ENCODE measurements at regions not wholly inside any gene's neighbourhood (a gene's known extent, or its start where the extent isn't known, plus 50 kb on each side); places are given as distances from the start of the nearest gene placed in this dataset.
"Not testable (repeated sequence)": the region's sequence is repeated elsewhere in the genome, so short reads cannot be mapped to it uniquely, and the experiment has no call there.

DNA sequence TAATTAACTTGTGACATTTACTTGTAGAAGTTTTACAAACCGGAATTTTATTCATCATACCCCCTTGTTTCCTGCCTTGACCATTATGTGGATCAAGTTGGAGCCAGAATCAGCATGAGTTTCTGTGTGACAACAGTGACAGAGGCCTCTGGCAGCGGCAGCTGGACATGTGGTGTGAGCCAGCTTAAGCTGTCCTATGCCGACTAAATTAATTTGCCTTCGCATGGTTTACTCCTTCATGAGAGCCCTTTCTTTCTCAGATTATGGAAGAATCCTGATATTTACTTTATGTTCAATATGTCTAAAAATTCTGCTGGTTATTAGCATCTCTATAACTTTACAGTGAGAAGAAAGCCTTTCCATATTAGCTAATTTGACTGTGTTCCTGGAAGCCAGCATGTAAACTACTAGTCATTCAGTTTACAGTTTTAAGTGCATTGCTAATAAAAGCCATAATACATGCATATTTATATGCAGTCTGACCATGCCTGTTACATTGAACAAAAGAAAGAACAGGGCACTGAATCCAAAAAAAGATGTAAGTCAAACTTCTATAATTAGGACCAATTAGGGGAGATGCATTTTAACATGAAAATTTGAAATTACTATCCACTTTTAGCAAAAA is 495.8 kb upstream of the ACVR2A start:
- DNase-seq = no peak

DNA sequence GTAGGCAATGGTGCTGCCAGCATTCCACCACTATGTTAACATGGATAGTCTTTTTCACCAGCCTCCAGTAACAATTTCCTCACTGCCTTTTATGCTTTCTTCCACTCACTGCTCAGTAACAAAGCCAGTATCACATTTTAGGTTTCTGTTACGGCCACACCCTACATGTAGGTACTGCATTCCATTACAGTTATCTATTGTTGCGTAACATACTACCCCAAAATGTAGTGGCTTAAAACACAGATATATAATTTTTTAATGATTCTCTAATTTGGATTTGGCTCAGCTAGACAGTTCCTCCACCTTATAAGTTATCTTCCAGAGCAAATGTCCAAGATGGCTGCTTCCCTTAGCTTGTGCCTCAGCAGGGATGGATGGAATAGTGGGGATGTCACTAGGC is 498.7 kb upstream of the ACVR2A start:
- no peak for DNase-seq

DNA sequence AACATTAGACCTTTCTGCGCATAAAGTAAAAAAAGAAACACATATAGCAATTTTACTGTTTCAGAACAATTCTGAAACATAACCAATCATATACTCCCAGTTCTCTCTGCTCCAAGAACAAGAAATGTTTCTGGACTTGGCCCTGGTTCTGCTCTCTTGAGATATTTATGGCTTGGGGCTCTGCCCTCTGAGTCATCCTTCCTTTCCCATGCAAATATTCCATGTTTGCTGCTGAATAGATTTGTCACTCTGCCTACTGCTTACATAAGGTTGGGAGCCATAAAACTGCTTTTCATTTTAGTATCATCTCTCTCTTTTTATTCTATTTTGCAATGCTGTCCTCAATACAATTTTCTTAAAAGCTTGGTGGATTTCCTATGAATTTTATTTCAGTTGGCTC is 499.6 kb upstream of the ACVR2A start:
- DNase-seq = no peak

DNA sequence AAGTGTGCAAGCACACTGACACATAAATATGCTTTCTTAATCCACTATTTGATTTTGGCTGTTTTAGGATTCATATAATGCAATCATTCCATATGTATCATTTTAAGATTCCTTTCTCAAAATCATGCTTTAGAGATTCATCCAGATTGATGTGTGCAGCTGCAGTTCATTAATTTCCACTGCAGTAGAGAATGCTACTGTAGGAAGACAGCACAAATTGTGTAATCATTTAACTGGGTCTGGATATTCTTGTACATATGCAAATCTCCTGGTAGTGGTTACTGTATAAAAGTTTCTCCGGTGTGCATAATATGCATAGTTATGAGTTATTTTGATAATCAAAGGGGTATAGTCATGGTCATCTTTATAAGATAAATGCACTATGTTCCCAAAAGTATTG is 502.5 kb upstream of the ACVR2A start:
- DNase-seq = no peak

DNA sequence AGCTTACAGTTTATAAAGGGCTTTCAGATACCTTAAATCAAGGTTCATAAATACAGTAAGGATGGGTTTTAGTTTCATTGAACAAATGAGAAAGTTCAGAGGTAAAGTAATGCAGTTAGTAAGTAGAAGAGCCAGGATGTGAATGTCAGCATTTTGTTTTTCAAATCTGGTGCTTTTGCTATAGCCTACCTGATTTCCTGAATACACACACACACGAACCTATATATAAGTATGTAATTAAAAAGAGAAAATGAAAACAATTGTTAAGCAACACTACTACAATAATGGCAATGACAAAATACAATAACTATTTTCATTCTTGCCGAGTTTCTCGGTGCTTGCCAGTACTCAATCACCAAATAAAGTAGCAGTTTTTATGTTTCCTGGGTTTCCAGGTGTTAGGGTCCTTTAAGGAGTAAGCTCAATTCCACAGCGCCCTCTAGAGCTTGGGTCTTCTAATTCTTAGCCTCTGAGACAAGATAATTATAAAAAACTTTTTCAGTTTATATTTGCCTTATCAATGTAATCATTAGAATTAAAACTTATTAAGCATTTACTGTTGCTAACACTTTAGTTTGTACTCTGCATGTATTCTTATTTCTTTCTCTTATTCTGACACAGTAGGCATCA is 512.9 kb upstream of the ACVR2A start:
- DNase-seq = peak; percentile 5

DNA sequence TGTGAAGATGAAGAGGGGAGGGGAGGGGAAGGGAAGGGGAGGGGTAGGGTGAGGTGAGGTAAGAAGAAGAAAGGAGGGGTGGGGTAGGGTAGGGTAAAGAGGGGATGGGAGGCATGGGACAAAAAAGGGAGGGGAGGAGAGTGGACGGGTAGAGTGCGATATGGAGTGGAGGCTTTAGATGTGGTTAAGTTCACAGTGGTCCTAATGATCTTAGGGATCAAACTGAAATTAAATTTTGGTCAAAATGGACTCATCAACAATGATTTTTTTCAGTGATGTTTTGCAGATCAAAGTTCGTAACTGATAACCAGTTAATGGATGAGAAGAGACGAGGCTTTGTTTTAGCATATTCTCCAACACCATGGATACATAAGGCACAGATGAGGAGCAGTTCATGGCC is 513.9 kb upstream of the ACVR2A start:
- no peak for DNase-seq

DNA sequence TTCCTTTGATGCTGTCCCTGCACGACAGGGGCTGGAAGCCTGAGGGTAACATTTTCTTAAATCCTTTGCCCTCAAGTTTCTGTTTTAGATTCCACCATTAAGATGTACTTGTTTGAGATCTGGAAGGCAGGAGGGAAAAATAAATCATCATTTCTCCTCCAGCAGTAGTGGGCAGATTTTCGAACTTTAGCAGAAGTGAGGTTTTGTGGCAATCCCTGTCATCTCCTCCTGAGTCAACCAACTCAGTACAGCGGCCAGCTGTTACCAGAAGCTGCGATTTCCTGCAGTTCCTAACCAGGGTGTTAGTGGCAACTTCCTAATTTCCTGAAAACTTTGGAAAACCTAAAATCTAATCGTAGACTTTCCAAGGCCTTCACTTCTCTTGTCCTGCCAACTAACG is 517.2 kb upstream of the ACVR2A start:
- no peak for DNase-seq

DNA sequence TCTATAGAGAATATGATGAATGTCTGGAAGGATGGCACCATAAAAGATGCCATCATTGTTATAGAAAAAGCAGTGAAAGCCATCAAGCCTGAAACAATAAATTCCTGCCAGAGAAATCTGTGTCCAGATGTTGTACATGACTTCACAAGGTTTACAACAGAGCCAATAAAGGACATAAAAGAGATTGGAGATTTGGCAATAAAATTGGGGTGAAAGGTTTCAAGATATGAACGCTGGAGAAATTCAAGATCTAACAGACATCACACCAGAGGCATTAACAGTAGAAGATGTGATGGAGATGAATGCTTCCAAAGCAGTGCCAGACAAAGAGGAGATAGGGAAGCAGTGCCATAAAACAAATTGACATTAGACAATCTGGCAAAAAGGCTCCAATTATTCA is 518.8 kb upstream of the ACVR2A start:
- DNase-seq = no peak

DNA sequence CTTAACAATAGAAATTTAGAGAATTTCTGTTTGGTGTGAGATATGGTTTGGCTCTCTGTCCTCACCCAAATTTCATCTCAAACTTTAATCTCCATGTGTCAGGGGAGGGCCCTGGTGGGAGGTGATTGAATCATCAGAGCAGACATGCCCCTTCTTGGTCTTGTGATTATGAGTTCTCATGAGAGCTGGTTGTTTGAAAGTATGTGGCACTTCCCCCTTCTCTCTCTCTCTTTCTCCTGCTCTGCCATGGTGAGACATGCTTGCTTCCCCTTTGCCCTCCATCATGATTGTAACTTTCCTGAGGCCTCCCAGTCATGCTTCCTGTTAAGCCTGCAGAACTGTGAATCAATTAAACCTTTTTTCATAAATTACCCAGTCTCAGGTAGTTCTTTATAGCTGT is 524.7 kb upstream of the ACVR2A start:
- no peak for DNase-seq

DNA sequence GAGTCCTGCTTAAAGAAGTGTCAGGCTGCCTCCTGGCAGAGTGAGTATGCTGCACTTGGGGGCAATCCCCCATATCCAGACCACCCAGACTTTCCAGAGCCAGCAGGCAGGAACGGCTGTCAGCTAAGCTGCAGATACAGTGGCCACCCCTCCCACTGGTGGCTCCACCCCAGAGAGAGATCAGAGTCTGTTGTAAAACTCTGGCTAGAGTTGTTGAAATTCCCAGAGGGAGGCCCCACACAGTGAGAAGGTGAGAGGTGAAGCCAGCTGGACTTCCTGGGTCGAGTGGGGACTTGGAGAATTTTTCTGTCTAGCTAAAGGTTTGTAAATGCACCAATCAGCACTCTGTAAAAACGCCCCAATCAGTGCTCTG is 533.8 kb upstream of the ACVR2A start:
- DNase-seq = no peak

DNA sequence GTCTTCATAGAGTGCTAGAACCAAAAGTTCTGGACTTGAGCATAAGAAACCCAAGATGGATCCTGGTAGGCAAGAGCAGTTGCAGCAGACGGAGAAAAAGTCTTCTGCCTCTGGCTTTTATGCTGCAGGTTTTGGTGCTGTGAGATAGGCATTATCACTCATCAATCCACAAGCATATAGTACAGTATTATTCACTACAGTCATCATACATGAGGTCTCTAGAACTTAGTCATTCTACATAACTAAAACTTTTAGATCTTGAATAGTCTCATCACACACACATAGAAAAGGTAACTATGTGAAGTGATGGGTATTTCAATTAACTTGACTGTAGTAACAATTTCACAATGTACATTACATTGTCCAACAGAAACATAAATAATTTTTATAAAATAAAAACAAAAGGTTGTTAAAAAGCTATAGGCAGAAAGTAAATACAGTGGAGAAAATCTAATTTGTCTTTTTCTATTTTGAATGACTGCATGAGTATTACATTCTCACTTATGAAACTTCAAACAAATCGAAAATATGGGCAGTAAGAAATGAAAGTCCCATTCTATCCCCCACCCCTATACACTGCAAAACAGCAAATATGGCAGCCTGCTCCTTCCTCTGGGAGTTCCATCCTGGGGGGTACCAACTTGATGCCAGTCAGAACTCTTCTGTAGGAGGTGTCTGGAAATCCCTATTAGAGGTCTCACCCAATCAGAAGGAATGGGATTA is 534.3 kb upstream of the ACVR2A start:
- no peak for DNase-seq

DNA sequence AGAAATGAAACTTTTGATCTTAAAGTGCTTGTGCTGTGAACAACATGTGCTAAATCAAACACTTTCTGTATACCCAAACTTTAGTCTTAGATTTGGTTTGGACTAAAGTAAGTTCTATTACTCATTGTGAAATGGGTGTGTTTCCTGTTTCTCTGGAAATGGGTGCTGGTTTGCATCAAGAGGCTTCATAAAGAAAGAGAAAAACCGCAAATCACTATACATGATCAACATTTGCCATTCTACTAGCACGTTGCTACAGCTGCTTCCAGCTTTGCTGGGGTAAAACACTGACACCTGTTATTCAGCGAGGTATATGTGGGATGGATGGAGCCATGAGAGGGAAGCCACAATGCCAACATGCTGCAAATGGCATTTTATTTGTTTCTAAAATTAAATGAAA is 547.0 kb upstream of the ACVR2A start:
- DNase-seq = no peak

DNA sequence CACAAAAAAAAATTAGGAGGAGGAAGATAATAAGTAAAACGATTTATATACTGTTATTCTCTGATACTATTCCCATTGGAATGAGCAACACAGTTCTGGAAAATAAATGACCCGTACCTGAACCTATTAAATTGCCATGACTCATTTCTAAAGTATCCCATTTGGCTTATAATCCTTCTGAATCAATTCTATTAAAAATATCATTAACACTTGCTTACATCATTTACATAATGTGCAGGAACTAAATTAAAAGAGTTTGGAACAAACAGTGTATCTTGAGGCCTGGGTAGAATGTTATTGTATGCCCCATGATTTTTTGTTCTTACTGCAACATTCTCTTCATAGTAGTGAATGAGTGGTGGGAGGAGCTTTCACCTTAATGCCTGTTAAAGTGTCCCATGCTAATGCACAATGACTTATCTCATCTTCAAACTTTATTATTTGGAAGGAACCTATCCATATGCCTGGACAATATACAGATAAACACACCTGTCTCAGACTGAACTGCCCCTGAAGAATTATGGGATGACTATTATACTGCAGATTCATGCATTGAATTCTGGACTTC is 549.9 kb upstream of the ACVR2A start:
- DNase-seq = no peak

DNA sequence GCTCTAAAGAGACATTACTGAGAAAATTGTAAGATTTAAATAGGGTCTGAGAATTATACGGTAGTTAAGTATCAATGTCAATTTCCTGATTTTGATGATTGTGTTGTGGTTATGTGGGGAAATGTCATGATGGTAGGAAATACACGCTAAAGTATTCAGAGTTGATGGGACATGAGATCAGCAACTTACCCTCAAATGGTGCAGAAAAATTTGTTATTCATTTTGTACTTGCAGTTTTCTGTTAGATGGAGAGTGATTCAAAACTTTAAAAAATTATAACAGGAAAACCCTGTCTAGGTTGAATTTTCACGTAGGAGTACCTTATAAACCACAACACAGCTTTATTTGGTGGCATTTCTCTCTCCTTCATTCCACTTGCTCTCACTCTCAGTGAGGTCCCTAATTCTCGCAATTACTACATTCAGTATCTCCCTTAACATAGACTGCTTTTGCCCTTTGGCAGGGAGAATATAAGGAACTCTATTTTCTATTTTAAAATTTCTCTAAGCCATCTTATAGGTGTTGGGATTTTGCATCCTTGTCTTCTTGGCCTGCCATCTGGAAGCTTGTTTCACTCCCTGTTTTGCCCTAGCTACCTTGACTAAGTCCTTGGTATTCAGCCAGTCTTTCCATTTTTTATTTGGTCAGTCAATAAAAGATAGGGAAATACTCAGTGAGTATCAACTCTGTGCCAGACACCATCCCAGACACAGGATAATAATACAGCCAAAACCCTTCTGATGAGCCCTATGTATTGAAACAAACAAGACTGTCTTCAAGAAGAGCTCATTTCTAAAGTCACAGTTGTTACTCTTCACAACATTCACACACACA is 550.6 kb upstream of the ACVR2A start:
- no peak for DNase-seq

DNA sequence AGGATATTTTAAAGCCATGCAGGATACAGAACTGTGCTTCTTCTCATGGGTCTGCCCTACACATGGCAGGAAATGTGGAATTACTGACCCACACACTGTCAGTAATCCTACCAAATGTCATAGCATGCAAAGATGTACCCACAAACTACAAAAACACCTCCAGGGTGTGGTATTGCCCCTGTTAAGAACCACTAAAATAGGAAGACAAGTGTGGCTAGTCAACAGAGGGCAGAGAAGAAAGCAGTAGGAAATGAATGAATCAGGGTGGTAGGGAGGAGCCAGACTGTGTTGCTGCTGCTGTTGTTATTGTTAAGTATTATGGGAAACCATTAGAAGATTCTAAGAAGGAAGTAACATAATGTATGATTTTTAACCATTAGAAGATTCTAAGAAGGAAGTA is 556.7 kb upstream of the ACVR2A start:
- no peak for DNase-seq

DNA sequence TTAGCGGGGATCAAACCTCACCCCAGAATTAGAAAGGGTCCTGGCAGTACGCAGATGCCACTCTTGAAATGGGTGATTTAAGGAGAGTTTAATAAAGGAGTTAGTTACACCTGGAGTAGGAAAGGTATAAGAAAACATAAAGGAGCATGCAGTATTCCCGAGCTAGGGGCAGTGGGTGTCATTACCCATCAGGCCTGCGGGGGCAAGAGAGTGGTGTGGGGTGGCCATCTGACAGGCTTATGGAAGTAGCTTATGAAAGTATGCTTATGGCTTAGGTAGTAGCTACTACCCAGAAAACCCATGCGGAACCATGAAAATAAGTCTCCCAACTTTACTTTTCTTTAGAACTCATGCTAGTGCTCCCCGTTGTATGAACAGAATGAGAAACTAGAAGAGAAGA is 568.9 kb upstream of the ACVR2A start:
- DNase-seq = no peak

DNA sequence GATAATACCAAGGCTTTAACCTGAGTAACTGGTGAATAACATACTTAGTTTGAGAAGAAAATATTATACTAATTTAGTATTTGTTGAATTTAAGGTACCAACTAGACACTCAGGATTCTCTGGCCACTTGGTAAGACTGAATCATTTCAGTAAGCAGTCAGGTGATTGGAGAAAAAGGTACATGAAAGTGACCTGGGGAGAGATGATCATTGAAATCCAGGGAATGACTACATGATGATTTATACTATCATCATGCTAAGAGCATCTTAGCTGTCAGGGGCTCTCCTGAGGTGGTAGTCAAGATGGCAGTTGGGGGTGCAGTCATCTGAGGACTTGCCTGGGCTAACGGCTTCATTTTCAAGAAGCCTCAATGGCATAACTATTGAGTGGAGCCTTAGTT is 571.2 kb upstream of the ACVR2A start:
- no peak for DNase-seq

DNA sequence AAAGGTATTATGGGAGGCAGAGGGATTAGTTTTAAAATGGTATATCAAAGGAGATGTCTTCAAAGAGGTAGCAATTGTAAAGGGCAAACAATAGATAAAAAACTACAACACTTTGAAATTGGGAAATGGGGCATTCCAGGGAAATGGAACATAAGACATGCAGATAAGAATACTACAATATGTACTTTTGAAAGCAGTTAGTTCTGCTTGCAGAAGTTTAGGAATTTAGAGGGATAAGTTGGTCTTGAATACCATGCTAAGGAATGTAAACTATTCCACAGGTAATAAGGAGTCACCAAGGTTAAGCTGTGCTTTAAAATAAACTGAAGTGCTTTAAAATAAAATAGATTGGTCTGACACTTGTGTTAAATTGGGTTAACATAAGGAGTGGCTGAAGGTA is 571.7 kb upstream of the ACVR2A start:
- no peak for DNase-seq

DNA sequence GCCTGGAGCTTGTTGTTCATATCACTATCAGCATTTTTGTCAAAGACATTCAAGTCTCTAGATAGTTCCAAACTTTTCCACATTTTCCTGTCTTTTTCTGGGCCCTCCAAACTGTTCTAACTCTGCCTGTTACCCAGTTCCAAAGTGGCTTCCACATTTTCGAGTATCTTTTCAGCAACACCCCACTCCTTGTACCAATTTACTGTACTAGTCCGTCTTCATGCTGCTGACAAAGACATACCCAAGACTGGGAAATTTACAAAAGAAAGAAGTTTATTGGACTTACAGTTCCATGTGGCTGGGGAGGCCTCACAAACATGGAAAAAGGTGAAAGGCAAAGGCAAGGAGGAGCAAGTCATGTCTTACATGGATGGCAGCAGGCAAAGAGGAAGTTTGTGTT is 575.2 kb upstream of the ACVR2A start:
- not testable (repeated sequence) for DNase-seq

DNA sequence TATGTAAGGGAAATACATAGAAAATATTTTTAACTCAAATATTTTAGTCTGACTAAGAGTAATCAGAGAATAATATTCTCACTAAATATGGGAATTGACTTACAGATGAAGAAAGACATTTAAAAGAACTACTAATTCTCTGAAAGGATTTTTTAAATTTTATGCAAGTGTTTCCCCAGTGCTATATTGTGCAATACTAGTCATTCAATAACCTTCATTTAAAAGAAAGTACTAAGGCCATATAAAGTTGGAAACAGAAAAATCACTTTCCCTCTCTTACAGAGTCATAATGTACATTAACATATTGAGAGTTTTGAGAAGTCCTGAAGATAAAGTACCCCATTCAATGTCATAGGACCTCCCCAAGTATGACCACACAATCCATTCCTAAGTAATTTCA is 584.6 kb upstream of the ACVR2A start:
- DNase-seq = no peak

DNA sequence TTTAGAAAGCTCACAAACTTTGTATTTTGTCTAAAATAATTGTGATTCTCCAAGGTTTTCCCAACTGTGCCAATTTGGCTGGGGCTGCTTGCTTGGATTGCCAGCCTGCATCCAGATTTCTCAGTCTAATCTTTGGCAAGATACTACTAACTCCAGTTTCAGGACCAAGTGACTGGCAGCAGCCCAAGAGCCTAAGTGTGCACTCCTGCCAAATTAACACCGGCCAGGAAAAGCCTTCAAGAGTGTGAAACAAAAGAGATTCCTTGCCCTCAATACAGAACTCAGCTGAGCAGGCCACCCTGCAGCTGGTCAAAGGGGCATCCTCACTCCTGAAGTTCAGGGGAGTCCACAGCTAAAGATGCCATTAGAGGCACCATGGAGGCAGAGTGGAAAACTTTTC is 589.0 kb upstream of the ACVR2A start:
- DNase-seq = peak; percentile 72

DNA sequence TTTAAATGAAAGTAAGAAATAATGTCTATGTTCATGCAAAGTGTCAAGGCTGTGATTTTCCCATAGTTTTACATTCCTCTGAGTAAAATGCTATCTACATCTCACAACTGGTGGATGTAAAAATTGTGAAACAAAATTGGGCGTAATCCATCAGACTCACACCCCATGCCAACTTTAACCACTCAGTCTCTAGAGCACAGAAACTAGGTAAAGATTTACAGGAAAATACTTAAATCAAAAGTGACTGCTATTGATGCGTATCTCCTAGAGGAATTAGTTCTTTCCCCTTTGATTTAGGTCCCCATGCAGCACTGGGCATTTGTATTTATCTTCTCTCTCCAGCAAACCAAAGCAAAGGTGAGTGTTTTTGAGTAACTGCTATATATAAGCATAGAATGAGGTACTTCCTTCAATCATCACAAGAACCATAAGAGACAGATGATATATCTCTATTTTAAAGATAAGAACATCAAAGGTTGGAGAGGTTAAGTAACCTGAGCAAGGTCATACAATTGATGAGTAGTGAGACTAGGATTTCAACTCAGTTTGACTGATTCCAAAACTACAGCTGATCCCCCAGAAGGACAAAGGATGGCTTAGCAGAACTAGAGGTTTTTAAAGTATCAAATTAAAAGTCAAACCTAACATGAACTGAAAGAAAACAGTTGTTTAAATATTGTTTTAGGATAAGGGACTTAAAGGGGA is 594.0 kb upstream of the ACVR2A start:
- no peak for DNase-seq

DNA sequence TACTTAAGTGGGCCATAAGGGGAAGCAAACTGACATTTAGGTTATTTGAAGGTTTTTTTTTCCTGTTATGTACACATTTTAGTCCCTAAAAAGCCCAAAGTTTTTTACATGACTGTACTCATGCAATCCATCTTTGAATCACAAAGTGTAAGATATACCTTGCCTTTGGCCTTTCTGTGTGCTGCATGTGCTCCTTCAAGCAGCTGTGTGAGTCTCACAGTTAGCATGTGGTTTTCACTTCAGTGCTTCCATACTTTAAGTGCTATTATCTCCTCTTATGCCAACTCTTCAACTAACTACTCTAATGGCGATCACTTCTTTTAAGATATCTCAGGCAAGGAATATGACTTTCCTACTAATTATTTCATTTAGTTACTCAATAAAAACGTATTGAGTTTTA is 597.1 kb upstream of the ACVR2A start:
- DNase-seq = no peak

All from midbrain (tissue), 1 donor.